B cell (primary cell): ENCODE measurements at regions not wholly inside any gene's neighbourhood (a gene's known extent, or its start where the extent isn't known, plus 50 kb on each side); places are given as distances from the start of the nearest gene placed in this dataset.

Experiments
- ATAC-seq: fragments of 200-7000 bp; cut with Tn5 transposase; one replicate; pipeline ENCODE4 v1.10.0; 2021; ENCODE audit warnings: low read depth, mild to moderate bottlenecking, moderate number of reproducible peaks, moderate library complexity
- CTCF ChIA-PET: fragments of 350-600 bp; sonication (Branson Sonifier 250); formaldehyde crosslinking; loops from one replicate; lab custom pipeline; 2021; ENCODE audit warnings: antibody characterized with exemption, inconsistent platforms; lab: Charles Lee
- POLR2A ChIA-PET: fragments of 350-600 bp; sonication (Branson Sonifier 250); formaldehyde crosslinking; loops from one replicate; lab custom pipeline; 2021; ENCODE audit warnings: antibody characterized with exemption; lab: Charles Lee
- DNase-seq: peaks from one replicate; pipeline ENCODE4 v3.0.0; 2013
- H2AFZ ChIP-seq: 2 replicates; pipeline ENCODE4 v1.6.1; 2012; ENCODE audit warnings: mild to moderate bottlenecking, low read depth, low read length; ENCODE audit not compliant: insufficient read depth, poor library complexity, severe bottlenecking
- H3K27ac ChIP-seq, 2 donors: 1 replicate in 1 of 2; 2 replicates in 1 of 2; pipeline ENCODE4 v1.5.1; 2012 to 2013; ENCODE audit warnings: low read length in 2 of 2, mild to moderate bottlenecking in 2 of 2, moderate library complexity in 1 of 2
- H3K27me3 ChIP-seq, 4 experiments: fragments of 200-600 bp in 1 of 4; sonication (generic) in 1 of 4; replicated peaks in 1 of 4; 1 replicate in 2 of 4; 2 replicates in 2 of 4; pipeline versions ENCODE4 v1.6.1 to v1.7.0; 2013 to 2016; ENCODE audit warnings: low read length in 3 of 4, mild to moderate bottlenecking in 2 of 4, mixed read lengths in 1 of 4, moderate library complexity in 1 of 4; ENCODE audit not compliant: insufficient read depth in 4 of 4, control insufficient read depth in 3 of 4; ENCODE audit errors: control extremely low read depth in 1 of 4
- H3K36me3 ChIP-seq, 2 experiments: replicated peaks in 1 of 2; 1 replicate in 1 of 2; 2 replicates in 1 of 2; pipeline versions ENCODE4 v1.6.1 to v1.7.1; 2013; ENCODE audit warnings: low read length in 1 of 2; ENCODE audit not compliant: insufficient read depth in 2 of 2, control insufficient read depth in 1 of 2; ENCODE audit errors: control extremely low read depth in 1 of 2, extremely low read depth in 1 of 2
- H3K4me1 ChIP-seq, 2 donors: fragments of 200-600 bp in 1 of 2; sonication (generic) in 1 of 2; 1 replicate in 1 of 2; 2 replicates in 1 of 2; pipeline versions ENCODE4 v1.5.1 to v1.6.1; 2013 to 2017; ENCODE audit warnings: low read length in 2 of 2; ENCODE audit not compliant: control insufficient read depth in 2 of 2, insufficient read depth in 2 of 2
- H3K4me2 ChIP-seq: replicated peaks from 2 replicates; pipeline ENCODE3; 2012; ENCODE audit warnings: mild to moderate bottlenecking, low read depth, low read length; ENCODE audit not compliant: poor library complexity, severe bottlenecking
- H3K4me3 ChIP-seq, 5 experiments: fragments of 200-600 bp in 1 of 5; sonication (generic) in 1 of 5; 1 replicate in 3 of 5; 2 replicates in 2 of 5; pipeline versions ENCODE4 v1.5.1 to v1.7.0; 2011 to 2016; ENCODE audit warnings: low read length in 4 of 5, mild to moderate bottlenecking in 4 of 5, low read depth in 2 of 5, control low read depth in 1 of 5, moderate library complexity in 1 of 5; ENCODE audit not compliant: insufficient read depth in 1 of 5; ENCODE audit errors: control extremely low read depth in 1 of 5, extremely low read depth in 1 of 5
- H3K79me2 ChIP-seq: fragments of 200-600 bp; sonication (generic); one replicate; pipeline ENCODE4 v1.6.0; 2016; ENCODE audit warnings: low read length; ENCODE audit not compliant: control insufficient read depth, insufficient read depth
- H3K9ac ChIP-seq: fragments of 200-600 bp; sonication (generic); 2 replicates; pipeline ENCODE4 v1.6.1; 2017; ENCODE audit warnings: mild to moderate bottlenecking, low read length, moderate library complexity
- H3K9me3 ChIP-seq, 3 donors: one replicate each; pipeline versions ENCODE4 v1.6.1 to v1.7.1; 2013; ENCODE audit warnings: low read length in 2 of 3; ENCODE audit not compliant: control insufficient read depth in 2 of 3, insufficient read depth in 1 of 3; ENCODE audit errors: control extremely low read depth in 1 of 3
- H4K20me1 ChIP-seq: 2 replicates; pipeline ENCODE4 v1.6.0; 2012; ENCODE audit warnings: mild to moderate bottlenecking, low read length; ENCODE audit not compliant: insufficient read depth, control insufficient read depth, poor library complexity, severe bottlenecking
- H3K27ac Mint-ChIP-seq: one replicate; pipeline ENCODE4 v1.8.0; 2021; ENCODE audit warnings: mixed read lengths
- H3K27me3 Mint-ChIP-seq: one replicate; pipeline ENCODE4 v1.8.0; 2021; ENCODE audit warnings: mixed read lengths
- H3K4me1 Mint-ChIP-seq: one replicate; pipeline ENCODE4 v1.8.0; 2021; ENCODE audit warnings: mixed read lengths
- H3K4me3 Mint-ChIP-seq: one replicate; pipeline ENCODE4 v1.8.0; 2021; ENCODE audit warnings: mixed read lengths
- H3K9me3 Mint-ChIP-seq: one replicate; pipeline ENCODE4 v1.8.0; 2022; ENCODE audit warnings: mixed read lengths; ENCODE audit not compliant: insufficient read depth
- EZH2 ChIP-seq: IDR thresholded peaks from 2 replicates; pipeline ENCODE4 v1.6.1; 2012; ENCODE audit warnings: borderline replicate concordance, low read depth, mild to moderate bottlenecking, moderate library complexity, low read length; ENCODE audit not compliant: insufficient read depth, poor library complexity, severe bottlenecking
- WGBS: methylation state at CpG from one replicate; pipeline ENCODE4 v1.1.5; 2013; ENCODE audit warnings: missing lambda C conversion rate; ENCODE audit not compliant: insufficient coverage; 5-methylcytosine and 5-hydroxymethylcytosine counted together
- intact Hi-C: fragments of 100-400 bp; cut with micrococcal nuclease; formaldehyde crosslinking; loops from one replicate; pipeline ENCODE4 v1.10.0; 2022
- TF ChIP-seq, protein P1 (sequence below): fragments of 200-600 bp; IDR thresholded peaks from one replicate; pipeline ENCODE4 v1.8.0; 2022; ENCODE audit warnings: antibody characterized with exemption, mild to moderate bottlenecking

- H3K27ac Mint-ChIP-seq: no peak overlapping the region
- no peak overlapping the region for H3K4me2 ChIP-seq
These were observed 632.3 kb downstream of the TLE4 start for GRCh38 chr9:80204054-80204453.

GRCh38 chr9:80197661-80198060, 625.9 kb downstream of the TLE4 start:
- Mint-ChIP-seq H3K27me3 (no peaks in the 10 kb centered on the region), H3K4me3 (no peak overlapping the region), H3K9me3 (no peaks in the 10 kb centered on the region), H3K4me1 (no peaks in the 10 kb centered on the region), H3K27ac (no peak overlapping the region)
- Histone ChIP-seq H3K9me3 (no peaks in the 10 kb centered on the region), H3K4me1 (no peaks in the 10 kb centered on the region), H3K36me3 (no peaks in the 10 kb centered on the region), H3K79me2 (no peaks in the 10 kb centered on the region), H2AFZ (no peak overlapping the region), H3K27me3 (no peaks in the 10 kb centered on the region), H3K4me2 (no peak overlapping the region), H3K9ac (no peak overlapping the region), H3K4me3 (no peak overlapping the region), H4K20me1 (no peaks in the 10 kb centered on the region), H3K27ac (no peak overlapping the region)
- ATAC-seq (no peak), DNase-seq (no peak)
- CTCF ChIA-PET: no interaction called here
- WGBS: no CpG with 5 or more reads among the region's 1 CpG
- intact Hi-C loops: no loop called here
- POLR2A ChIA-PET: no interaction called here
- TF ChIP-seq, protein P1, sequence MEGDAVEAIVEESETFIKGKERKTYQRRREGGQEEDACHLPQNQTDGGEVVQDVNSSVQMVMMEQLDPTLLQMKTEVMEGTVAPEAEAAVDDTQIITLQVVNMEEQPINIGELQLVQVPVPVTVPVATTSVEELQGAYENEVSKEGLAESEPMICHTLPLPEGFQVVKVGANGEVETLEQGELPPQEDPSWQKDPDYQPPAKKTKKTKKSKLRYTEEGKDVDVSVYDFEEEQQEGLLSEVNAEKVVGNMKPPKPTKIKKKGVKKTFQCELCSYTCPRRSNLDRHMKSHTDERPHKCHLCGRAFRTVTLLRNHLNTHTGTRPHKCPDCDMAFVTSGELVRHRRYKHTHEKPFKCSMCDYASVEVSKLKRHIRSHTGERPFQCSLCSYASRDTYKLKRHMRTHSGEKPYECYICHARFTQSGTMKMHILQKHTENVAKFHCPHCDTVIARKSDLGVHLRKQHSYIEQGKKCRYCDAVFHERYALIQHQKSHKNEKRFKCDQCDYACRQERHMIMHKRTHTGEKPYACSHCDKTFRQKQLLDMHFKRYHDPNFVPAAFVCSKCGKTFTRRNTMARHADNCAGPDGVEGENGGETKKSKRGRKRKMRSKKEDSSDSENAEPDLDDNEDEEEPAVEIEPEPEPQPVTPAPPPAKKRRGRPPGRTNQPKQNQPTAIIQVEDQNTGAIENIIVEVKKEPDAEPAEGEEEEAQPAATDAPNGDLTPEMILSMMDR: no peak
- no peak for TF ChIP-seq EZH2

More at GRCh38 chr9:80204054-80204453, 632.3 kb downstream of the TLE4 start:
- Histone ChIP-seq H3K27me3 (no peaks in the 10 kb centered on the region), H3K4me3 (no peak overlapping the region), H4K20me1 (no peaks in the 10 kb centered on the region), H3K9ac (no peak overlapping the region), H3K4me1 (no peaks in the 10 kb centered on the region), H2AFZ (no peak overlapping the region), H3K9me3 (no peaks in the 10 kb centered on the region), H3K79me2 (no peaks in the 10 kb centered on the region), H3K36me3 (no peaks in the 10 kb centered on the region), H3K27ac (no peak overlapping the region)
- POLR2A ChIA-PET: no interaction called here
- DNase-seq (no peak), ATAC-seq (no peak)
- CTCF ChIA-PET: no interaction called here
- WGBS: no CpG with 5 or more reads among the region's 2 CpGs
- intact Hi-C loops: no loop called here
- no peak overlapping the region for H3K4me3 Mint-ChIP-seq
- H3K9me3 Mint-ChIP-seq: no peaks in the 10 kb centered on the region
- no peak for TF ChIP-seq EZH2
- TF ChIP-seq, protein P1: no peak
- peaks cover 5% of the 10 kb centered on the region for H3K27me3 Mint-ChIP-seq
- no peaks in the 10 kb centered on the region for H3K4me1 Mint-ChIP-seq
